GM12878 (cell line): ENCODE measurements at regions not wholly inside any gene's neighbourhood (a gene's known extent, or its start where the extent isn't known, plus 50 kb on each side); places are given as distances from the start of the nearest gene placed in this dataset.

Experiments used
- ZNF384 ChIP-seq: IDR thresholded peaks from 2 replicates; pipeline ENCODE4 v1.6.1; 2012; ENCODE audit warnings: low read depth, mild to moderate bottlenecking, low read length, improper control_type of control experiment, borderline replicate concordance
- TF ChIP-seq, protein P1 (sequence below), 3 experiments: IDR thresholded peaks in 2 of 3; conservative IDR thresholded peaks in 1 of 3; 2 replicates each; pipeline ENCODE4 v1.5.1; 2011; ENCODE audit warnings: low read depth in 3 of 3, low read length in 3 of 3, mild to moderate bottlenecking in 3 of 3, control low read depth in 2 of 3, moderate library complexity in 2 of 3, inconsistent platforms in 1 of 3, mixed read lengths in 1 of 3; ENCODE audit not compliant: control insufficient read depth in 2 of 3, insufficient read depth in 1 of 3; ENCODE audit errors: extremely low read depth in 1 of 3

- TF ChIP-seq ZNF384: no peak
- TF ChIP-seq, protein P1, sequence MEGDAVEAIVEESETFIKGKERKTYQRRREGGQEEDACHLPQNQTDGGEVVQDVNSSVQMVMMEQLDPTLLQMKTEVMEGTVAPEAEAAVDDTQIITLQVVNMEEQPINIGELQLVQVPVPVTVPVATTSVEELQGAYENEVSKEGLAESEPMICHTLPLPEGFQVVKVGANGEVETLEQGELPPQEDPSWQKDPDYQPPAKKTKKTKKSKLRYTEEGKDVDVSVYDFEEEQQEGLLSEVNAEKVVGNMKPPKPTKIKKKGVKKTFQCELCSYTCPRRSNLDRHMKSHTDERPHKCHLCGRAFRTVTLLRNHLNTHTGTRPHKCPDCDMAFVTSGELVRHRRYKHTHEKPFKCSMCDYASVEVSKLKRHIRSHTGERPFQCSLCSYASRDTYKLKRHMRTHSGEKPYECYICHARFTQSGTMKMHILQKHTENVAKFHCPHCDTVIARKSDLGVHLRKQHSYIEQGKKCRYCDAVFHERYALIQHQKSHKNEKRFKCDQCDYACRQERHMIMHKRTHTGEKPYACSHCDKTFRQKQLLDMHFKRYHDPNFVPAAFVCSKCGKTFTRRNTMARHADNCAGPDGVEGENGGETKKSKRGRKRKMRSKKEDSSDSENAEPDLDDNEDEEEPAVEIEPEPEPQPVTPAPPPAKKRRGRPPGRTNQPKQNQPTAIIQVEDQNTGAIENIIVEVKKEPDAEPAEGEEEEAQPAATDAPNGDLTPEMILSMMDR (IDR thresholded peaks at IDR 0.05 in 2 of 3, conservative IDR thresholded peaks at IDR 0.05 in 1 of 3; ENCODE audit: control insufficient read depth in 2 of 3, extremely low read depth in 1 of 3, insufficient read depth in 1 of 3, low read depth in 3 of 3, low read length in 3 of 3): no peak
Observed at GRCh38 chr18:1294229-1294628, 389.6 kb downstream of the ADCYAP1 start.
